ENCODE measurements at regions not wholly inside any gene's neighbourhood (a gene's known extent, or its start where the extent isn't known, plus 50 kb on each side); places are given as distances from the start of the nearest gene placed in this dataset.
"Not testable (repeated sequence)": the region's sequence is repeated elsewhere in the genome, so short reads cannot be mapped to it uniquely, and the experiment has no call there.

GRCh38 chr6:114649298-114649697, 306.5 kb upstream of the HS3ST5 start:
- Histone ChIP-seq H3K4me3 (ENCODE audit: low read depth, low read length) (no peak overlapping the region), H3K27ac (ENCODE audit: low read depth, low read length) (no peak overlapping the region), H3K27me3 (ENCODE audit: insufficient read depth, low read length) (no peaks in the 10 kb centered on the region), H2AFZ (ENCODE audit: low read length, unreplicated experiment) (no peak overlapping the region), H3K36me3 (ENCODE audit: insufficient read depth, low read length) (no peaks in the 10 kb centered on the region), H3K4me1 (ENCODE audit: control insufficient read depth, insufficient read depth, low read length, unreplicated experiment) (no peaks in the 10 kb centered on the region), H3K79me2 (ENCODE audit: control insufficient read depth, insufficient read depth, low read length, unreplicated experiment) (no peaks in the 10 kb centered on the region)

- H3K27me3 ChIP-seq (ENCODE audit: insufficient read depth, low read length) = no peaks in the 10 kb centered on the region
- H3K4me3 ChIP-seq (ENCODE audit: low read depth, low read length) = no peak overlapping the region
- H2AFZ ChIP-seq (ENCODE audit: low read length, unreplicated experiment) = no peak overlapping the region
- no peaks in the 10 kb centered on the region for H3K36me3 ChIP-seq (ENCODE audit: insufficient read depth, low read length)
- no peaks in the 10 kb centered on the region for H3K4me1 ChIP-seq (ENCODE audit: control insufficient read depth, insufficient read depth, low read length, unreplicated experiment)
- H3K79me2 ChIP-seq (ENCODE audit: control insufficient read depth, insufficient read depth, low read length, unreplicated experiment) = no peaks in the 10 kb centered on the region
- H3K27ac ChIP-seq (ENCODE audit: low read depth, low read length) = no peak overlapping the region
Observed at GRCh38 chr6:114648847-114649246, 306.0 kb upstream of the HS3ST5 start.

GRCh38 chr6:114638341-114638740, 295.5 kb upstream of the HS3ST5 start:
- Histone ChIP-seq H2AFZ (ENCODE audit: low read length, unreplicated experiment) (no peak overlapping the region), H3K36me3 (ENCODE audit: insufficient read depth, low read length) (no peaks in the 10 kb centered on the region), H3K27ac (ENCODE audit: low read depth, low read length) (no peak overlapping the region), H3K27me3 (ENCODE audit: insufficient read depth, low read length) (no peaks in the 10 kb centered on the region), H3K79me2 (ENCODE audit: control insufficient read depth, insufficient read depth, low read length, unreplicated experiment) (no peaks in the 10 kb centered on the region), H3K4me1 (ENCODE audit: control insufficient read depth, insufficient read depth, low read length, unreplicated experiment) (no peaks in the 10 kb centered on the region), H3K4me3 (ENCODE audit: low read depth, low read length) (no peak overlapping the region)

GRCh38 chr6:114634016-114634415, 291.2 kb upstream of the HS3ST5 start:
- H3K4me1 ChIP-seq (ENCODE audit: control insufficient read depth, insufficient read depth, low read length, unreplicated experiment) = no peaks in the 10 kb centered on the region
- no peaks in the 10 kb centered on the region for H3K36me3 ChIP-seq (ENCODE audit: insufficient read depth, low read length)
- H3K27ac ChIP-seq (ENCODE audit: low read depth, low read length) = no peak overlapping the region
- no peak overlapping the region for H2AFZ ChIP-seq (ENCODE audit: low read length, unreplicated experiment)
- no peak overlapping the region for H3K4me3 ChIP-seq (ENCODE audit: low read depth, low read length)
- H3K79me2 ChIP-seq (ENCODE audit: control insufficient read depth, insufficient read depth, low read length, unreplicated experiment) = no peaks in the 10 kb centered on the region
- H3K27me3 ChIP-seq (ENCODE audit: insufficient read depth, low read length) = no peaks in the 10 kb centered on the region

GRCh38 chr6:114626226-114626625, 283.4 kb upstream of the HS3ST5 start:
- H3K79me2 ChIP-seq (ENCODE audit: control insufficient read depth, insufficient read depth, low read length, unreplicated experiment); H3K36me3 ChIP-seq (ENCODE audit: insufficient read depth, low read length); H3K27ac ChIP-seq (ENCODE audit: low read depth, low read length): not testable (repeated sequence)

GRCh38 chr6:114619621-114620200, 276.9 kb upstream of the HS3ST5 start:
- Histone ChIP-seq H2AFZ (ENCODE audit: low read length, unreplicated experiment) (no peak overlapping the region), H3K79me2 (ENCODE audit: control insufficient read depth, insufficient read depth, low read length, unreplicated experiment) (no peaks in the 10 kb centered on the region), H3K4me3 (ENCODE audit: low read depth, low read length) (no peak overlapping the region), H3K27ac (ENCODE audit: low read depth, low read length) (no peak overlapping the region), H3K27me3 (ENCODE audit: insufficient read depth, low read length) (no peaks in the 10 kb centered on the region), H3K4me1 (ENCODE audit: control insufficient read depth, insufficient read depth, low read length, unreplicated experiment) (no peaks in the 10 kb centered on the region), H3K36me3 (ENCODE audit: insufficient read depth, low read length) (no peaks in the 10 kb centered on the region)

More at GRCh38 chr6:114626226-114626625, 283.4 kb upstream of the HS3ST5 start:
- not testable (repeated sequence) for H2AFZ ChIP-seq (ENCODE audit: low read length, unreplicated experiment); H3K27me3 ChIP-seq (ENCODE audit: insufficient read depth, low read length); H3K4me1 ChIP-seq (ENCODE audit: control insufficient read depth, insufficient read depth, low read length, unreplicated experiment); H3K4me3 ChIP-seq (ENCODE audit: low read depth, low read length)

GRCh38 chr6:114611696-114612095, 268.9 kb upstream of the HS3ST5 start:
- Histone ChIP-seq H3K4me1 (ENCODE audit: control insufficient read depth, insufficient read depth, low read length, unreplicated experiment) (no peaks in the 10 kb centered on the region), H2AFZ (ENCODE audit: low read length, unreplicated experiment) (no peak overlapping the region), H3K79me2 (ENCODE audit: control insufficient read depth, insufficient read depth, low read length, unreplicated experiment) (no peaks in the 10 kb centered on the region), H3K27me3 (ENCODE audit: insufficient read depth, low read length) (no peaks in the 10 kb centered on the region), H3K36me3 (ENCODE audit: insufficient read depth, low read length) (no peaks in the 10 kb centered on the region), H3K27ac (ENCODE audit: low read depth, low read length) (no peak overlapping the region), H3K4me3 (ENCODE audit: low read depth, low read length) (no peak overlapping the region)

GRCh38 chr6:114608091-114608490, 265.3 kb upstream of the HS3ST5 start:
- Histone ChIP-seq H3K79me2 (ENCODE audit: control insufficient read depth, insufficient read depth, low read length, unreplicated experiment) (no peaks in the 10 kb centered on the region), H2AFZ (ENCODE audit: low read length, unreplicated experiment) (no peak overlapping the region), H3K36me3 (ENCODE audit: insufficient read depth, low read length) (no peaks in the 10 kb centered on the region), H3K4me3 (ENCODE audit: low read depth, low read length) (no peak overlapping the region), H3K4me1 (ENCODE audit: control insufficient read depth, insufficient read depth, low read length, unreplicated experiment) (no peaks in the 10 kb centered on the region), H3K27ac (ENCODE audit: low read depth, low read length) (no peak overlapping the region), H3K27me3 (ENCODE audit: insufficient read depth, low read length) (no peaks in the 10 kb centered on the region)

GRCh38 chr6:114605656-114606055, 262.8 kb upstream of the HS3ST5 start:
- no peaks in the 10 kb centered on the region for H3K36me3 ChIP-seq (ENCODE audit: insufficient read depth, low read length)
- no peaks in the 10 kb centered on the region for H3K79me2 ChIP-seq (ENCODE audit: control insufficient read depth, insufficient read depth, low read length, unreplicated experiment)
- H2AFZ ChIP-seq (ENCODE audit: low read length, unreplicated experiment) = no peak overlapping the region
- no peaks in the 10 kb centered on the region for H3K27me3 ChIP-seq (ENCODE audit: insufficient read depth, low read length)
- no peak overlapping the region for H3K4me3 ChIP-seq (ENCODE audit: low read depth, low read length)
- no peaks in the 10 kb centered on the region for H3K4me1 ChIP-seq (ENCODE audit: control insufficient read depth, insufficient read depth, low read length, unreplicated experiment)
- H3K27ac ChIP-seq (ENCODE audit: low read depth, low read length) = no peak overlapping the region

- Histone ChIP-seq H2AFZ (ENCODE audit: low read length, unreplicated experiment) (no peak overlapping the region), H3K36me3 (ENCODE audit: insufficient read depth, low read length) (no peaks in the 10 kb centered on the region), H3K27ac (ENCODE audit: low read depth, low read length) (no peak overlapping the region), H3K79me2 (ENCODE audit: control insufficient read depth, insufficient read depth, low read length, unreplicated experiment) (no peaks in the 10 kb centered on the region), H3K4me1 (ENCODE audit: control insufficient read depth, insufficient read depth, low read length, unreplicated experiment) (no peaks in the 10 kb centered on the region), H3K27me3 (ENCODE audit: insufficient read depth, low read length) (no peaks in the 10 kb centered on the region), H3K4me3 (ENCODE audit: low read depth, low read length) (no peak overlapping the region)
Observed at GRCh38 chr6:114600381-114600780, 257.6 kb upstream of the HS3ST5 start.

- Histone ChIP-seq H3K27ac (ENCODE audit: low read depth, low read length) (no peak overlapping the region), H3K4me1 (ENCODE audit: control insufficient read depth, insufficient read depth, low read length, unreplicated experiment) (no peaks in the 10 kb centered on the region), H2AFZ (ENCODE audit: low read length, unreplicated experiment) (no peak overlapping the region), H3K36me3 (ENCODE audit: insufficient read depth, low read length) (no peaks in the 10 kb centered on the region), H3K4me3 (ENCODE audit: low read depth, low read length) (no peak overlapping the region), H3K79me2 (ENCODE audit: control insufficient read depth, insufficient read depth, low read length, unreplicated experiment) (no peaks in the 10 kb centered on the region), H3K27me3 (ENCODE audit: insufficient read depth, low read length) (no peaks in the 10 kb centered on the region)
Observed at GRCh38 chr6:114595591-114595990, 252.8 kb upstream of the HS3ST5 start.

All from ACC112 (cell line).